ENCODE measurements at regions not wholly inside any gene's neighbourhood (a gene's known extent, or its start where the extent isn't known, plus 50 kb on each side); places are given as distances from the start of the nearest gene placed in this dataset.

GRCh38 chrX:13506574-13506973, 62.8 kb upstream of the EGFL6 start (continued):
- TF ChIP-seq MLLT1 (IDR thresholded peaks at IDR 0.05): no peak
- no peak for TF ChIP-seq ZBTB4 (CRISPR knock-in tag; IDR thresholded peaks at IDR 0.05)
- no peak for TF ChIP-seq BCL3 (IDR thresholded peaks at IDR 0.05; ENCODE audit: borderline replicate concordance, insufficient read depth, low read depth, low read length, poor library complexity, severe bottlenecking)
- no peak for TF ChIP-seq MEF2B (IDR thresholded peaks at IDR 0.05; ENCODE audit: partially characterized antibody, poor library complexity, severe bottlenecking)
- no peak for TF ChIP-seq PKNOX1 (IDR thresholded peaks at IDR 0.05)
- TF ChIP-seq NFYB (IDR thresholded peaks at IDR 0.05; ENCODE audit: insufficient read depth, low read depth, low read length): no peak
- no peak for TF ChIP-seq CBFB (IDR thresholded peaks at IDR 0.05; ENCODE audit: low read depth)
- no peak for TF ChIP-seq NBN (IDR thresholded peaks at IDR 0.05)
- TF ChIP-seq SMARCA5 (IDR thresholded peaks at IDR 0.05): no peak
- TF ChIP-seq ZNF384 (IDR thresholded peaks at IDR 0.05; ENCODE audit: borderline replicate concordance, low read depth, low read length): peak; percentile 75
- TF ChIP-seq MYB (IDR thresholded peaks at IDR 0.05; ENCODE audit: borderline replicate concordance, low read depth, low read length): no peak
- no peak for TF ChIP-seq ZBTB40 (IDR thresholded peaks at IDR 0.05; ENCODE audit: borderline replicate concordance)
- no peak for TF ChIP-seq RCOR1 (conservative IDR thresholded peaks at IDR 0.05; ENCODE audit: low read depth, low read length)
- no peak for TF ChIP-seq GABPA (IDR thresholded peaks at IDR 0.05; ENCODE audit: low read depth)
- TF ChIP-seq CHD1 (IDR thresholded peaks at IDR 0.05; ENCODE audit: low read depth, low read length): no peak
- no peak for TF ChIP-seq TAF1 (IDR thresholded peaks at IDR 0.05; ENCODE audit: borderline replicate concordance, low read depth, low read length)
- peak; percentile 96 for TF ChIP-seq RAD21 (IDR thresholded peaks at IDR 0.05; ENCODE audit: insufficient read depth, low read depth, low read length)
- TF ChIP-seq MEF2A (IDR thresholded peaks at IDR 0.05; ENCODE audit: insufficient read depth, low read depth, low read length): 0 out of 2 replicates have a peak, but pooled peaks have one; percentile 28
- TF ChIP-seq ZZZ3 (IDR thresholded peaks at IDR 0.05; ENCODE audit: control insufficient read depth, insufficient read length, low read depth): no peak
- TF ChIP-seq TCF12 (IDR thresholded peaks at IDR 0.05; ENCODE audit: low read depth, low read length): no peak
